Type B pancreatic cell (in vitro differentiated cells): ENCODE measurements at regions not wholly inside any gene's neighbourhood (a gene's known extent, or its start where the extent isn't known, plus 50 kb on each side); places are given as distances from the start of the nearest gene placed in this dataset.

Experiments
- DNase-seq: peaks from one replicate; pipeline ENCODE4 v3.0.0; 2021; ENCODE audit warnings: mixed read lengths; ENCODE audit not compliant: unreplicated experiment; ENCODE audit errors: extremely low spot score
- H3K27ac Mint-ChIP-seq: 2 replicates; pipeline ENCODE4 v1.8.0; 2021; ENCODE audit warnings: mild to moderate bottlenecking, mixed read lengths
- H3K27me3 Mint-ChIP-seq: 2 replicates; pipeline ENCODE4 v1.8.0; 2021; ENCODE audit warnings: mixed read lengths
- H3K36me3 Mint-ChIP-seq: 2 replicates; pipeline ENCODE4 v1.8.0; 2021; ENCODE audit warnings: mixed read lengths
- H3K4me1 Mint-ChIP-seq: one replicate; pipeline ENCODE4 v1.8.0; 2021; ENCODE audit warnings: mixed read lengths; ENCODE audit not compliant: unreplicated experiment
- H3K4me3 Mint-ChIP-seq: 2 replicates; pipeline ENCODE4 v1.8.0; 2021; ENCODE audit warnings: mild to moderate bottlenecking, mixed read lengths
- H3K9me3 Mint-ChIP-seq: 2 replicates; pipeline ENCODE4 v1.8.0; 2021; ENCODE audit warnings: mixed read lengths
- TF ChIP-seq, protein P1 (sequence below): fragments of 200-600 bp; sonication (generic); conservative IDR thresholded peaks from 2 replicates; pipeline ENCODE4 v1.5.0; 2021; ENCODE audit warnings: antibody characterized with exemption, mild to moderate bottlenecking

DNA sequence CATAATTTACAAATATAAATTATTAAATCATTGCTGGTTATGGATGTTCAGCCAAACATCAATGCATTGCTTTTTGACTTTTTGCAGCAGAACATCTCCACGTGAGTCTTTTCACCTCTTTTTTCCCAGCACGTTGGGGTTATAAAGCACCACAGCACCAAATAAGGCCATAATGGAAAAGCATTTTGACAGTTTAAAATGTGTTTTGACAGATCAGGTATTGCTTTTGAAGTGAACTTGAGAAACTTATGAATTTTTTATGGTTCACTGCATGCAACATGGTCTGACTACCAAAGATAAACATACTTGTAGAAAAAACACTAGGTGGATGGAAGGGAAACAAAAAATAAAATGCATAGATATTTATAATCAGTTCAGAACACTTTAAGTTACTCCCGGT, 622.4 kb downstream of the HTR1B start:
- no peak overlapping the region for H3K27ac Mint-ChIP-seq
- H3K4me3 Mint-ChIP-seq: no peak overlapping the region
- H3K9me3 Mint-ChIP-seq: peaks cover 10% of the 10 kb centered on the region
- no peaks in the 10 kb centered on the region for H3K4me1 Mint-ChIP-seq
- DNase-seq: no peak
- H3K36me3 Mint-ChIP-seq: no peaks in the 10 kb centered on the region
- TF ChIP-seq, protein P1, sequence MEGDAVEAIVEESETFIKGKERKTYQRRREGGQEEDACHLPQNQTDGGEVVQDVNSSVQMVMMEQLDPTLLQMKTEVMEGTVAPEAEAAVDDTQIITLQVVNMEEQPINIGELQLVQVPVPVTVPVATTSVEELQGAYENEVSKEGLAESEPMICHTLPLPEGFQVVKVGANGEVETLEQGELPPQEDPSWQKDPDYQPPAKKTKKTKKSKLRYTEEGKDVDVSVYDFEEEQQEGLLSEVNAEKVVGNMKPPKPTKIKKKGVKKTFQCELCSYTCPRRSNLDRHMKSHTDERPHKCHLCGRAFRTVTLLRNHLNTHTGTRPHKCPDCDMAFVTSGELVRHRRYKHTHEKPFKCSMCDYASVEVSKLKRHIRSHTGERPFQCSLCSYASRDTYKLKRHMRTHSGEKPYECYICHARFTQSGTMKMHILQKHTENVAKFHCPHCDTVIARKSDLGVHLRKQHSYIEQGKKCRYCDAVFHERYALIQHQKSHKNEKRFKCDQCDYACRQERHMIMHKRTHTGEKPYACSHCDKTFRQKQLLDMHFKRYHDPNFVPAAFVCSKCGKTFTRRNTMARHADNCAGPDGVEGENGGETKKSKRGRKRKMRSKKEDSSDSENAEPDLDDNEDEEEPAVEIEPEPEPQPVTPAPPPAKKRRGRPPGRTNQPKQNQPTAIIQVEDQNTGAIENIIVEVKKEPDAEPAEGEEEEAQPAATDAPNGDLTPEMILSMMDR: no peak
- no peaks in the 10 kb centered on the region for H3K27me3 Mint-ChIP-seq

DNA sequence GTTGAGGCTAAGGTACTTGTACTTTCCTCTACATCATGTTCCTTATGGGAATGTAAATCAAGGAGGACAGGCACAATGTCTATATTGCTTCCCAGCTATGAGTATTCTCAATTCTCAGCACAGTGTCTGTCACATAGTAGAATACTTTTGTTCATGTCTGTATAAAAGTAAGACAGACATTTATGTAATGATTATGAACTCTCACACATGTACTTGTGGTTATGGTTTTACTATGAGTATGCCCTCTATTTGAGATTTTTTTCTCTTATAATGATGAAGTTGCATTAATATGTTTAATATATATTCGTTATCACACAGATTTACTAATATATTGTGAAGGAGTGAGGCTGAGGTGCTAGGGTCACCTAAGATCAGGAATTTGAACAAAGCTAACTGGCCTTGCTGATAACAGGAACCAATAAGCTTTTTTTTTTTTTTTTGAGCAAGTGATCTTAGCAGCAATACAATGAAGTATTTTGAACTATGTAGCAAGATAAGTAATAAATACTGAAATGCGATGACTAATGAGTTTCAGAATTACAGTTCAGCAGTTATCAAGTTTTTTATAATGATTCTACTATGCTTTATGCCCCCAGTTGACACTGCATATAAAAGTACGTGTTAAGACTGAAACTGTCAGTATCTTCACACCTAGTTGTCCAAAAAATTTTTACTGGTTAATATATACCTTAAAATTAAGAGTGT, 623.1 kb downstream of the HTR1B start:
- DNase-seq: no peak
- Mint-ChIP-seq H3K9me3 (peaks cover 10% of the 10 kb centered on the region), H3K36me3 (no peaks in the 10 kb centered on the region), H3K27ac (no peak overlapping the region), H3K4me3 (no peak overlapping the region), H3K4me1 (no peaks in the 10 kb centered on the region), H3K27me3 (no peaks in the 10 kb centered on the region)
- TF ChIP-seq, protein P1: no peak

DNA sequence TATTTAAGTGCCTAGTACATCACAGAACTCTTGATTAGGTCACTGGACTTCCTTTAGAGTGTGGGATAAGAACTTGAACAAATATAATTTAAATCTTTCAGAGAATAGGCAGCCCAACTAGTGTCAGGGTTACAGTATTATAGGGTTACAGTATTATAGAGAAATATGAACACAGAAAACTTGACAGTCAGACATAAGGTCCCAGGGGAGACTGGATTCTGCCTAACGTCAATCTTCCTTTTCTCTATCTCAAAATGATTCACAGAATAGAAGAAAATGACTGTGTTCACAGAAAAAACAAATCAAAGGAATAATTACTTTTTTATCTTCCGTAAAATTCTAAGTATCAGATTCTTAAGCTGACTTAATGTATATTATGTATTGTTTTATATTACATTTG, 623.8 kb downstream of the HTR1B start:
- no peak for DNase-seq
- Mint-ChIP-seq H3K27me3 (no peaks in the 10 kb centered on the region), H3K4me3 (no peak overlapping the region), H3K27ac (no peak overlapping the region), H3K4me1 (no peaks in the 10 kb centered on the region), H3K36me3 (no peaks in the 10 kb centered on the region), H3K9me3 (peaks cover 10% of the 10 kb centered on the region)
- TF ChIP-seq, protein P1: no peak

DNA sequence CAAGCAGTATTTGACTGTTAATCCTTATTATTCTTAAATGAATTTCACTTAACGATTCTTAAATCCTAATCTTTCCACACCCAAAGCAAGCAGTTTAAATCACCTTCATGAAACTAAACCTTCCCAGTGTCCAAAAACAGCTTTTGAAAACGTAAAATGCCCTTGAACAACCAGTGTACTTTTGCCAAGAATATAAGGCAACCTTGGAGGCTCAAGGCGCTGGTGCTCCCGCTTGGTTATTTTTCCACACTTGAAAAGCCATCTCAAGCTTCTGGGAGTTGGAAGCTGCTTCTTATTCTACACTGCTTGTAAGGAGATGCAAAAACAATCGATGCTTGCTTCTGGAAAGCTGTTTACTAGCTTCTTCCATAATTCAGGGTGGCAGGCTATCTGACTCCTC, 625.7 kb downstream of the HTR1B start:
- H3K9me3 Mint-ChIP-seq: no peaks in the 10 kb centered on the region
- TF ChIP-seq, protein P1: no peak
- H3K27me3 Mint-ChIP-seq: no peaks in the 10 kb centered on the region
- H3K36me3 Mint-ChIP-seq: no peaks in the 10 kb centered on the region
- H3K4me1 Mint-ChIP-seq: no peaks in the 10 kb centered on the region
- no peak for DNase-seq
- no peak overlapping the region for H3K4me3 Mint-ChIP-seq
- no peak overlapping the region for H3K27ac Mint-ChIP-seq

DNA sequence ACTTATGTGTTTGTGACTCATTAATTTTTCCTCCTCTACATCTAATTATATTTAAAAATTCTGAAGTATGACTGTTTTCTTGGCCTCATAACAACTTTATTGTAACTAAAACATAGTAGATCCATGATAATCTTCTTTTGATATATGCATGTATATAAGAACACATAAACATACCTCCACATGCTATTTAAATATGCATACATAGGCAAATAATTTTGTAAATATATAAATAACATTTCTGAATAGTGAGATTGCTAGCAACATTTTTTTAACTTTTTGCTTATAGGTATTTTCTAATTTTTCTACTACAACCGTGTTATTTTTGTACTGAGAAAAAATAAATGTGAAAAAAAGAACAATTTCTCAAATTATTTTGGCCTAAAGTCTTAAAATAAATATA, 627.6 kb downstream of the HTR1B start:
- Mint-ChIP-seq H3K4me3 (no peak overlapping the region), H3K27me3 (no peaks in the 10 kb centered on the region), H3K36me3 (no peaks in the 10 kb centered on the region), H3K4me1 (no peaks in the 10 kb centered on the region), H3K27ac (no peak overlapping the region), H3K9me3 (no peaks in the 10 kb centered on the region)
- TF ChIP-seq, protein P1: no peak
- no peak for DNase-seq
